ENCODE measurements at regions not wholly inside any gene's neighbourhood (a gene's known extent, or its start where the extent isn't known, plus 50 kb on each side); places are given as distances from the start of the nearest gene placed in this dataset.

DNA sequence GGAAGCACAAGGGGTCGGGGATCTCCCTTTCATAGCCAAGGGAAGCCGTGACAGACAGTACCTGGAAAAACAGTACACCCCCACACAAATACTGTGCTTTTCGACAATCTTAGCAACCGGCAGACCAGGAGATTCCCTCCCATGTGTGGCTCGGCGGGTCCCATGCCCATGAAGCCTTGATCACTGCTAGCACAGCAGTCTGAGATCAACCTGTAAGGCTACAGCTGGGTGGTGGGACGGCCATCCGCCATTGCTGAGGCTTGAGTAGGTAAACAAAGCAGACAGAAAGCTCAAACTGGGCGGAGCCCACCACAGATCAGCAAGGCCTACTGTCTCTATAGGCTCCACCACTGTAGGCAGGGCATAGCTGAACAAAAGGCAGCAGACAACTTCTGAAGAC is 180.2 kb upstream of the SOX6 start:
- TF ChIP-seq EZH2 (IDR thresholded peaks at IDR 0.05; ENCODE audit: insufficient read depth, poor library complexity, severe bottlenecking) (no peak), EZH2phosphoT487 (IDR thresholded peaks at IDR 0.05; ENCODE audit: insufficient read depth, low read depth) (no peak)
